Caco-2 (cell line): ENCODE measurements at regions not wholly inside any gene's neighbourhood (a gene's known extent, or its start where the extent isn't known, plus 50 kb on each side); places are given as distances from the start of the nearest gene placed in this dataset.
"Not testable (repeated sequence)": the region's sequence is repeated elsewhere in the genome, so short reads cannot be mapped to it uniquely, and the experiment has no call there.

Source experiments
- BruUV-seq: library from RNA; stranded (reverse); fragments of 400-500 nt; replicated peaks from 2 replicates; lab custom pipeline; 2021; lab: Mats Ljungman, UMichigan
- CTCF ChIA-PET: fragments of 300-600 bp; sonication (Branson Sonifier 250); formaldehyde crosslinking; loops from one replicate; lab custom pipeline; 2022; ENCODE audit warnings: antibody characterized with exemption; lab: Charles Lee
- POLR2A ChIA-PET: fragments of 300-600 bp; sonication (Branson Sonifier 250); formaldehyde crosslinking; loops from one replicate; lab custom pipeline; 2022; ENCODE audit warnings: antibody characterized with exemption; lab: Charles Lee
- DNase-seq, 2 experiments: peaks; one replicate each; pipeline versions ENCODE4 v3.0.0 to v3.0.0-alpha.2; 2020 to 2022
- H3K27me3 ChIP-seq: replicated peaks from 2 replicates; pipeline ENCODE4 v1.6.0; 2011; ENCODE audit warnings: low read length; ENCODE audit not compliant: control insufficient read depth, insufficient read depth
- H3K36me3 ChIP-seq: 2 replicates; pipeline ENCODE4 v1.5.1; 2011; ENCODE audit warnings: low read length; ENCODE audit not compliant: control insufficient read depth, insufficient read depth
- H3K4me1 ChIP-seq: fragments of 250-450 bp; sonication (Bioruptor Pico); 2 replicates; pipeline ENCODE4 v1.5.1; 2020; ENCODE audit warnings: mild to moderate bottlenecking
- H3K4me3 ChIP-seq: 2 replicates; pipeline ENCODE4 v1.5.1; 2011; ENCODE audit warnings: low read depth, mild to moderate bottlenecking, control low read depth, low read length
- H3K9me3 ChIP-seq: fragments of 250-450 bp; sonication (Bioruptor Pico); 2 replicates; pipeline ENCODE4 v1.5.1; 2020; ENCODE audit warnings: mild to moderate bottlenecking, moderate library complexity
- H3K27ac Mint-ChIP-seq: one replicate; pipeline ENCODE4 v1.8.0; 2022; ENCODE audit warnings: mixed read lengths; ENCODE audit not compliant: unreplicated experiment
- H3K27me3 Mint-ChIP-seq: one replicate; pipeline ENCODE4 v1.8.0; 2022; ENCODE audit warnings: mixed read lengths; ENCODE audit not compliant: insufficient read depth, unreplicated experiment
- H3K36me3 Mint-ChIP-seq: one replicate; pipeline ENCODE4 v1.8.0; 2022; ENCODE audit warnings: mild to moderate bottlenecking, mixed read lengths; ENCODE audit not compliant: insufficient read depth, unreplicated experiment
- H3K4me1 Mint-ChIP-seq: one replicate; pipeline ENCODE4 v1.8.0; 2022; ENCODE audit warnings: low read depth, mixed read lengths; ENCODE audit not compliant: unreplicated experiment
- H3K4me3 Mint-ChIP-seq: one replicate; pipeline ENCODE4 v1.8.0; 2022; ENCODE audit warnings: mild to moderate bottlenecking, moderate library complexity, mixed read lengths; ENCODE audit not compliant: unreplicated experiment
- H3K9me3 Mint-ChIP-seq: one replicate; pipeline ENCODE4 v1.8.0; 2022; ENCODE audit warnings: mixed read lengths; ENCODE audit not compliant: unreplicated experiment
- intact Hi-C: fragments of 100-400 bp; cut with micrococcal nuclease; formaldehyde crosslinking; loops from one replicate; pipeline ENCODE4 v1.10.0; 2022; ENCODE audit not compliant: unreplicated experiment
- TF ChIP-seq, protein P1 (sequence below), 2 experiments: fragments of 200-600 bp in 1 of 2; IDR thresholded peaks; 1 replicate in 1 of 2; 2 replicates in 1 of 2; pipeline versions ENCODE4 v1.5.1 to v1.8.0; 2011 to 2022; ENCODE audit warnings: antibody characterized with exemption in 1 of 2, control low read depth in 1 of 2, inconsistent platforms in 1 of 2, low read depth in 1 of 2, low read length in 1 of 2, mild to moderate bottlenecking in 1 of 2, moderate library complexity in 1 of 2; ENCODE audit not compliant: insufficient read depth in 1 of 2, severe bottlenecking in 1 of 2, unreplicated experiment in 1 of 2

DNA sequence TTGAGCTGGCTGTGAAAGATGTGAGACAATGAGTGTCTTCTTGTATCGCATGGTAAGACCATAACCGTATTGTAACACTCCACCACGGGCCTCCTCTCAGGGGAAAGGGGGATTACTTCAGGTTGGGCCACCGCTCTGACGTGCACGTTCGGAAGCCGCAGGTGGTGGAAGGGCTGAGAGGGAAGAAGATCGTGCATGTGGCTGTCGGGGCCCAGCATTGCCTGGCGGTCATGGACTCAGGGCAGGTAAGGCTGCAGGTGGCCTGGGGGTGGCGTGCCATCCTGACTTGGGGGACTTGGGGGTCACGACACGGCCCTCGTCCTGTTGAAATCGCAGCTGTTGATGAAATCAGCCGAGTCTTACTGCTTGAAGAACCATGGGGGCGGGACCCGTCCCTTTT lies 87.3 kb upstream of the FAN1 start:
- TF ChIP-seq, protein P1, sequence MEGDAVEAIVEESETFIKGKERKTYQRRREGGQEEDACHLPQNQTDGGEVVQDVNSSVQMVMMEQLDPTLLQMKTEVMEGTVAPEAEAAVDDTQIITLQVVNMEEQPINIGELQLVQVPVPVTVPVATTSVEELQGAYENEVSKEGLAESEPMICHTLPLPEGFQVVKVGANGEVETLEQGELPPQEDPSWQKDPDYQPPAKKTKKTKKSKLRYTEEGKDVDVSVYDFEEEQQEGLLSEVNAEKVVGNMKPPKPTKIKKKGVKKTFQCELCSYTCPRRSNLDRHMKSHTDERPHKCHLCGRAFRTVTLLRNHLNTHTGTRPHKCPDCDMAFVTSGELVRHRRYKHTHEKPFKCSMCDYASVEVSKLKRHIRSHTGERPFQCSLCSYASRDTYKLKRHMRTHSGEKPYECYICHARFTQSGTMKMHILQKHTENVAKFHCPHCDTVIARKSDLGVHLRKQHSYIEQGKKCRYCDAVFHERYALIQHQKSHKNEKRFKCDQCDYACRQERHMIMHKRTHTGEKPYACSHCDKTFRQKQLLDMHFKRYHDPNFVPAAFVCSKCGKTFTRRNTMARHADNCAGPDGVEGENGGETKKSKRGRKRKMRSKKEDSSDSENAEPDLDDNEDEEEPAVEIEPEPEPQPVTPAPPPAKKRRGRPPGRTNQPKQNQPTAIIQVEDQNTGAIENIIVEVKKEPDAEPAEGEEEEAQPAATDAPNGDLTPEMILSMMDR (IDR thresholded peaks at IDR 0.05; ENCODE audit: insufficient read depth in 1 of 2, low read depth in 1 of 2, low read length in 1 of 2, severe bottlenecking in 1 of 2, unreplicated experiment in 1 of 2) = no peak
- Mint-ChIP-seq H3K4me3 (peak overlapping the region; percentile 59), H3K9me3 (no peaks in the 10 kb centered on the region), H3K4me1 (no peaks in the 10 kb centered on the region), H3K27ac (no peak overlapping the region), H3K36me3 (no peaks in the 10 kb centered on the region), H3K27me3 (peaks cover 2% of the 10 kb centered on the region)
- BruUV-seq = no TSS peak
- Histone ChIP-seq H3K4me1 (no peaks in the 10 kb centered on the region), H3K4me3 (no peak overlapping the region), H3K36me3 (no peaks in the 10 kb centered on the region), H3K27me3 (no peaks in the 10 kb centered on the region), H3K9me3 (no peaks in the 10 kb centered on the region)
- POLR2A ChIA-PET = no interaction called here
- no peak for DNase-seq
- intact Hi-C loops = no loop called here
- CTCF ChIA-PET = no interaction called here

DNA sequence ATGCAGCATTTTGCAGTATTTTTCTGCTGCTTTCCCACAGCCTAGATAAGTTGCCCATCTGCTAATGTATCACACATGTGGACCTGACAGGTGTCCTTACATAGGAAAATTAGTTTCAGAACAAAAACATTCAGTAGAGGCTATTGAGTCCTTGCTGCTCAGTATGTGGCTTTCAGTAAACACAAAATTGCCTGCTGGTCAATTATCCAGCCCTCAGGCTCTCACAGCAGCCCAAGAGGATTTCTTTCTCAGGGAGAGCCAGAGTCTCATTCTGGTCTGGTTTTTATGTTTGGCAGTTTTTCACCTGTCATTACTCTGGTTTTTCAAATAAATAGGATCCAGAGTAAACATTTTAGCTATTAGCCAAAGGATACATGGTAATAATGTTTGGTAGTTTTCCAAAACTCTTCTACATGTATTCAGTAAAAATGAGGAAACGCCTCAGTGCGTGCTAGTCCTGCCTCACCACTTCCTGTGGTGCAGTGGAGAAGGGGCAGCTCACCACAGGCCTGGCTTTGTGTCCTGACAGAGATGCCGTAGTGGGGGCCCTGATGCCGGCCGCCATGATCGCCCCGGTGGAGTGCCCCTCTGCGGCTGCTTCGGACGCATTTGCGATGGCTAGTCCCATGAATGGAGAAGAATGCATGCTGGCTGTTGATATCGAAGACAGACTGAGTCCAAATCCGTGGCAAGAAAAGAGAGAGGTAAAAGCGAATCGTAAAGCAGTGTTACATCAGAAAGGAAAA lies 80.5 kb upstream of the FAN1 start:
- H3K4me1 ChIP-seq, H3K9me3 Mint-ChIP-seq, H3K27ac Mint-ChIP-seq, CTCF ChIA-PET, H3K9me3 ChIP-seq, H3K36me3 Mint-ChIP-seq, H3K4me1 Mint-ChIP-seq, H3K27me3 ChIP-seq, POLR2A ChIA-PET, intact Hi-C loops, H3K36me3 ChIP-seq, BruUV-seq, DNase-seq, H3K4me3 ChIP-seq, H3K27me3 Mint-ChIP-seq, H3K4me3 Mint-ChIP-seq: not testable (repeated sequence)

DNA sequence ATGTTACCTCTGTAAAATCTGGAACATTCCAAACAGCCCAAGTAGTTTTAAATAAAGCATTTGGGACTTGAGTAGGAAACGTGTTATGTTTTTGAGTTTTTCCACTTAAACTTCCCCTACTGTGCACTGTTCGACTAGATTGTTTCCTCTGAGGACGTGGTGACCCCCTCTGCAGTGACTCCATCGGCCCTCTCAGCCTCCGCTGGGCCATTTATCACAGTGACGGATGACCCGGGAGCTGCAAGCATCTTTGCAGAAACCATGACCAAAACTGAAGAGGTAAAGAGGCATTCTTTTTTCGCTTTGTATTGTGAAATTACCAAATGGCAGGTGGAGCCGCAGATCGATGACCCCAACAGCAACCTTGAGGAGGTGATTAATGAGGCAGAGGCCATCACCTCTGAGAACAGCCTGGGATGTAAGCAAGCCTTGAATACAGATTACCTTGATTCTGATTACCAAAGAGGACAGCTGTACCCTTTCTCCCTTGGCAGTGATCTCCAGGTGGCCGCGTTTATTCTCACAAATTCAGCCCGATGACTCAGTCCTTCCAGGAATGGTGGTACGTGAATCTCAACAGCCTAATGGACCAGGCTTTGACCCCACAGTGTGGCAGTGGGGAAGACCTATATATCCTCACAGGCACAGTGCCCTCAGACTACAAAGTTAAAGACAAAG lies 79.1 kb upstream of the FAN1 start:
- DNase-seq = no peak
- H3K4me1 Mint-ChIP-seq = no peaks in the 10 kb centered on the region
- H3K4me1 ChIP-seq = no peaks in the 10 kb centered on the region
- intact Hi-C loops = no loop called here
- no peaks in the 10 kb centered on the region; the same call in 1 of the 2 replicates for H3K27me3 ChIP-seq
- no peaks in the 10 kb centered on the region for H3K9me3 Mint-ChIP-seq
- H3K9me3 ChIP-seq = no peaks in the 10 kb centered on the region
- no peaks in the 10 kb centered on the region for H3K36me3 ChIP-seq
- POLR2A ChIA-PET = no interaction called here
- no peak overlapping the region for H3K4me3 ChIP-seq
- peaks cover 6% of the 10 kb centered on the region for H3K36me3 Mint-ChIP-seq
- H3K27ac Mint-ChIP-seq = no peak overlapping the region
- no TSS peak for BruUV-seq
- CTCF ChIA-PET = no interaction called here
- no peak overlapping the region for H3K4me3 Mint-ChIP-seq
- H3K27me3 Mint-ChIP-seq = peaks cover 2% of the 10 kb centered on the region
- TF ChIP-seq, protein P1 (IDR thresholded peaks at IDR 0.05; ENCODE audit: insufficient read depth in 1 of 2, low read depth in 1 of 2, low read length in 1 of 2, severe bottlenecking in 1 of 2, unreplicated experiment in 1 of 2) = no peak
